OCI-LY7 (cell line): ENCODE measurements at regions not wholly inside any gene's neighbourhood (a gene's known extent, or its start where the extent isn't known, plus 50 kb on each side); places are given as distances from the start of the nearest gene placed in this dataset.

Experiments used
- BruUV-seq: library from RNA; stranded (reverse); fragments of 400-500 nt; replicated peaks from 2 replicates; lab custom pipeline; 2021; lab: Mats Ljungman, UMichigan
- CTCF ChIA-PET: fragments of 300-600 bp; sonication (Branson Sonifier 250); formaldehyde crosslinking; loops from one replicate; lab custom pipeline; 2022; ENCODE audit warnings: antibody characterized with exemption; ENCODE audit not compliant: unreplicated experiment; lab: Charles Lee
- POLR2A ChIA-PET: fragments of 300-600 bp; sonication (Branson Sonifier 250); formaldehyde crosslinking; loops from one replicate; lab custom pipeline; 2022; ENCODE audit warnings: antibody characterized with exemption; lab: Charles Lee
- DNase-seq: peaks from one replicate; pipeline ENCODE4 v3.0.0-alpha.2; 2015; ENCODE audit warnings: low spot score
- H2AFZ ChIP-seq: fragments of 200-600 bp; sonication (generic), shearing (Covaris generic); 2 replicates; pipeline ENCODE4 v1.6.1; 2014; ENCODE audit warnings: mild to moderate bottlenecking, antibody characterized with exemption, low read length, moderate library complexity
- H3K27ac ChIP-seq: fragments of 200-600 bp; sonication (generic); 2 replicates; pipeline ENCODE4 v1.5.1; 2014; ENCODE audit warnings: mixed run types, low read depth, mild to moderate bottlenecking, moderate library complexity, low read length, inconsistent platforms; ENCODE audit not compliant: poor library complexity, severe bottlenecking
- H3K36me3 ChIP-seq: fragments of 200-600 bp; sonication (generic); 2 replicates; pipeline ENCODE4 v1.6.1; 2014; ENCODE audit warnings: mild to moderate bottlenecking, antibody characterized with exemption, low read length, moderate library complexity, mixed read lengths; ENCODE audit not compliant: insufficient read depth
- H3K4me1 ChIP-seq: fragments of 200-600 bp; sonication (generic); 2 replicates; pipeline ENCODE4 v1.5.1; 2014; ENCODE audit warnings: mild to moderate bottlenecking, low read length; ENCODE audit not compliant: insufficient read depth, poor library complexity, severe bottlenecking
- H3K4me2 ChIP-seq: fragments of 200-600 bp; sonication (generic); 2 replicates; pipeline ENCODE4 v1.6.1; 2014; ENCODE audit warnings: mild to moderate bottlenecking, low read length
- H3K4me3 ChIP-seq: fragments of 200-600 bp; sonication (generic); 2 replicates; pipeline ENCODE4 v1.5.1; 2014; ENCODE audit warnings: mild to moderate bottlenecking, low read depth, low read length; ENCODE audit not compliant: poor library complexity, severe bottlenecking
- H3K79me2 ChIP-seq: fragments of 200-600 bp; sonication (generic); 2 replicates; pipeline ENCODE4 v1.6.1; 2016; ENCODE audit warnings: low read depth, mild to moderate bottlenecking, low read length, moderate library complexity, mixed read lengths; ENCODE audit not compliant: insufficient read depth
- H3K9me2 ChIP-seq: fragments of 200-600 bp; sonication (generic); 2 replicates; pipeline ENCODE4 v1.6.1; 2016; ENCODE audit warnings: mild to moderate bottlenecking, low read length, mixed read lengths; ENCODE audit not compliant: insufficient read depth
- H3K9me3 ChIP-seq: fragments of 200-600 bp; sonication (generic); 2 replicates; pipeline ENCODE4 v1.6.1; 2014; ENCODE audit warnings: mild to moderate bottlenecking, mixed run types, low read length, mixed read lengths
- H4K20me1 ChIP-seq: fragments of 200-600 bp; sonication (generic); 2 replicates; pipeline ENCODE4 v1.6.1; 2014; ENCODE audit warnings: mild to moderate bottlenecking, antibody characterized with exemption, low read length, moderate library complexity, mixed read lengths; ENCODE audit not compliant: insufficient read depth
- EZH2phosphoT487 ChIP-seq: fragments of 200-600 bp; sonication (generic); IDR thresholded peaks from 2 replicates; pipeline ENCODE4 v1.6.1; 2018; ENCODE audit warnings: low read depth, borderline replicate concordance, mild to moderate bottlenecking, mixed run types, antibody characterized with exemption, low read length, moderate library complexity, mixed read lengths
- intact Hi-C: fragments of 100-400 bp; cut with micrococcal nuclease; formaldehyde crosslinking; loops from one replicate; pipeline ENCODE4 v1.10.0; 2022; ENCODE audit not compliant: unreplicated experiment
- TF ChIP-seq, protein P1 (sequence below): fragments of 200-600 bp; sonication (generic); conservative IDR thresholded peaks from 2 replicates; pipeline ENCODE4 v1.5.1; 2014; ENCODE audit warnings: mild to moderate bottlenecking, antibody characterized with exemption, low read length, moderate library complexity, mixed read lengths

DNA sequence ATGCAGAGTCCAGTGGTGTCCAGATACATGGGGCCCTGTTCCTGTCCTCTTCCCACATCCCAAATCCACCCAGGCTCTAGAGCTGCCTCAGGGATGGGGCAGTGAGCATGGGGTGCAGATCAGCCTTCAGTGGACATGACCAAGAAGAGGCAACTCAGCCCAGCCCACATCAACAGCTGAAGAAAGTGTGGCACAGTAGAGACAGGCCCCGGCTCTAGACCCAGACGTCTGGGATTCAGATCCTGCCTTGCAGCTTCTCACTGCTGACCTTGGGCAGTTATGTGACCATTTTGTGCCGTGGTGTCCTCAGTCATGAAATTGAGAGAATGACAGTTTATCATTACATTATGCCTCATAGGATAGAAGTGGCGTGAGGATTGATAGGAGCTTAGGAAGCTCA, 54.6 kb upstream of the CST7 start:
- no peak overlapping the region for H3K27ac ChIP-seq
- ChIA-PET POLR2A (interaction anchor here (1.3 kb wide), 1 partner anchor 13 kb away, joined by 3 read pairs; no protein-coding TSS in a partner anchor), CTCF (no interaction called here)
- intact Hi-C loops: no loop called here
- no peak for DNase-seq
- H3K36me3 ChIP-seq: no peaks in the 10 kb centered on the region
- TF ChIP-seq, protein P1, sequence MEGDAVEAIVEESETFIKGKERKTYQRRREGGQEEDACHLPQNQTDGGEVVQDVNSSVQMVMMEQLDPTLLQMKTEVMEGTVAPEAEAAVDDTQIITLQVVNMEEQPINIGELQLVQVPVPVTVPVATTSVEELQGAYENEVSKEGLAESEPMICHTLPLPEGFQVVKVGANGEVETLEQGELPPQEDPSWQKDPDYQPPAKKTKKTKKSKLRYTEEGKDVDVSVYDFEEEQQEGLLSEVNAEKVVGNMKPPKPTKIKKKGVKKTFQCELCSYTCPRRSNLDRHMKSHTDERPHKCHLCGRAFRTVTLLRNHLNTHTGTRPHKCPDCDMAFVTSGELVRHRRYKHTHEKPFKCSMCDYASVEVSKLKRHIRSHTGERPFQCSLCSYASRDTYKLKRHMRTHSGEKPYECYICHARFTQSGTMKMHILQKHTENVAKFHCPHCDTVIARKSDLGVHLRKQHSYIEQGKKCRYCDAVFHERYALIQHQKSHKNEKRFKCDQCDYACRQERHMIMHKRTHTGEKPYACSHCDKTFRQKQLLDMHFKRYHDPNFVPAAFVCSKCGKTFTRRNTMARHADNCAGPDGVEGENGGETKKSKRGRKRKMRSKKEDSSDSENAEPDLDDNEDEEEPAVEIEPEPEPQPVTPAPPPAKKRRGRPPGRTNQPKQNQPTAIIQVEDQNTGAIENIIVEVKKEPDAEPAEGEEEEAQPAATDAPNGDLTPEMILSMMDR: no peak
- TF ChIP-seq EZH2phosphoT487: no peak
- no peak overlapping the region for H3K4me3 ChIP-seq
- H4K20me1 ChIP-seq: no peaks in the 10 kb centered on the region
- H3K9me3 ChIP-seq: 0 out of 2 replicates have a peak, but pooled peaks cover 3% of the 10 kb centered on the region
- H3K4me2 ChIP-seq: no peak overlapping the region
- no peaks in the 10 kb centered on the region for H3K9me2 ChIP-seq
- no peaks in the 10 kb centered on the region for H3K4me1 ChIP-seq
- H3K79me2 ChIP-seq: no peaks in the 10 kb centered on the region
- no TSS peak for BruUV-seq
- H2AFZ ChIP-seq: no peak overlapping the region

DNA sequence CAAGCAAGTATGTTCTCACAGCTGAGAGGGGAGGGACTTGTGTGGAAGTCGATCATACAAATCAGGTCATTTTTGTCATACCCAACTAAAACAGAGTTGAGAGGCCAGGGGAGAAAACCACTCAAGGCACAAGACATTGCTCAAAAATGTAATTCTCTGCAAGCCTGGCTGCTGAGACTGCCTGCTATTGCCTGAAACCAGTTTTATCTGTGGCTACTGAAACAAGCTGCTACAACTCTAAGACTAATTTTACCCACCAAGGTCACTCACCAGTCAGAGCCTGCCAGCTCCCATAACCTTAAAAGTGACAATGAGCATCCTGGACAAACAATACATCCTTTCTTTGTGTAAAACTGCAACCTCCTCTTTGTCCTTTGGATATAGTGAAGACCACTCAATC, 54.1 kb upstream of the CST7 start:
- Histone ChIP-seq H3K79me2 (no peaks in the 10 kb centered on the region), H3K4me3 (no peak overlapping the region), H3K27ac (no peak overlapping the region), H3K9me3 (0 out of 2 replicates have a peak, but pooled peaks cover 4% of the 10 kb centered on the region), H3K4me1 (no peaks in the 10 kb centered on the region), H3K4me2 (no peak overlapping the region), H4K20me1 (no peaks in the 10 kb centered on the region), H3K9me2 (no peaks in the 10 kb centered on the region), H2AFZ (no peak overlapping the region), H3K36me3 (no peaks in the 10 kb centered on the region)
- no peak for DNase-seq
- BruUV-seq: no TSS peak
- TF ChIP-seq, protein P1: no peak
- TF ChIP-seq EZH2phosphoT487: no peak
- ChIA-PET POLR2A (interaction anchor here (1.3 kb wide), 1 partner anchor 13 kb away, joined by 3 read pairs; no protein-coding TSS in a partner anchor), CTCF (no interaction called here)
- intact Hi-C loops: no loop called here

DNA sequence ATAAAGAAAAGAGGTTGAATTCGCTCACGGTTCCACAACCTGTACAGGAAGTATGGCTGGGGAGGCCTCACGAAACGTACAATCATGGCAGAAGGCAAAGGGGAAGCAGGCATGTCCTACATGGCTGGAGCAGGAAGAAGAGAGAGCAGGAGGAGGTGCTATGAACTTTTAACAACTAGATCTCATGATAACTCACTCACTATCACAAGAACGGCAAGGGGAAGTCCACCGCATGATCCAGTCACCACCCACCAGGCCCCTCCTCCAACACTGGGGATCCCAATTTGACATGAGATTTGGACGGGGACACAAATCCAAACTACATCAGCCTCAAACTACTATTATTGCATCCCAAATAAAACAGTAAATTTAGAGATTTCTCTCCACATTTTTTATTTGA, 53.6 kb upstream of the CST7 start:
- CTCF ChIA-PET: no interaction called here

More for the DNA sequence above, 53.6 kb upstream of the CST7 start:
- no peak for TF ChIP-seq EZH2phosphoT487
- TF ChIP-seq, protein P1: no peak
- Histone ChIP-seq H3K4me2 (no peak overlapping the region), H3K9me2 (no peaks in the 10 kb centered on the region), H3K36me3 (no peaks in the 10 kb centered on the region), H4K20me1 (no peaks in the 10 kb centered on the region), H2AFZ (no peak overlapping the region), H3K27ac (no peak overlapping the region), H3K4me3 (no peak overlapping the region), H3K79me2 (no peaks in the 10 kb centered on the region), H3K4me1 (no peaks in the 10 kb centered on the region), H3K9me3 (0 out of 2 replicates have a peak, but pooled peaks cover 4% of the 10 kb centered on the region)
- intact Hi-C loops: no loop called here
- BruUV-seq: no TSS peak
- no peak for DNase-seq
- POLR2A ChIA-PET: no interaction called here
